SH-SY5Y (cell line): ENCODE measurements at regions not wholly inside any gene's neighbourhood (a gene's known extent, or its start where the extent isn't known, plus 50 kb on each side); places are given as distances from the start of the nearest gene placed in this dataset.

Experiments used
- GATA2 ChIP-seq: IDR thresholded peaks from 2 replicates; pipeline ENCODE4 v1.6.1; 2011; ENCODE audit warnings: mild to moderate bottlenecking, low read depth, low read length
- GATA3 ChIP-seq: IDR thresholded peaks from 2 replicates; pipeline ENCODE4 v1.6.1; 2011; ENCODE audit warnings: low read depth, mild to moderate bottlenecking, low read length, moderate library complexity

- TF ChIP-seq GATA2 = no peak
- no peak for TF ChIP-seq GATA3
These were observed 755.9 kb downstream of the RNF144A start for GRCh38 chr2:7673101-7673500.

DNA sequence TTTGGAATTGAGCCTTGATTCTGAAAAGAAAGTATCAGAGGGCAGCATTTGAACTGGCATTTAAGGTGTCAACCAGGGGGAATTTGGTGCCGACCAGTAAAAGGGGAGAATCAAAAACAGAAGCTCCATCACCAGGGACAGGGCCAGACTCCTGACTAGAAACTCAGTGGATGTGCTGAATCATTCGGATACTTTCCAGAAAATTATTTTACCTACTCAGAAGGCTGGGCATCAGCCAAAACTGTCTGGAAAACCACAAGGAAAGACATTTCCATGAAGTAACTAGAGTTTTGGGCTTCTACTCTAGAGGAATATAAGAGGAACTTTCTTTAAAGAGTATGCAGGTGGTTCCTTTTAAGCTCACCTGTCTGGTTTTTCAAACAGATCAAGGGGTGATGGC lies 756.6 kb downstream of the RNF144A start:
- TF ChIP-seq GATA2 (no peak), GATA3 (no peak)

- TF ChIP-seq GATA3 (no peak), GATA2 (no peak)
These were observed 757.4 kb downstream of the RNF144A start for GRCh38 chr2:7674606-7675005.

DNA sequence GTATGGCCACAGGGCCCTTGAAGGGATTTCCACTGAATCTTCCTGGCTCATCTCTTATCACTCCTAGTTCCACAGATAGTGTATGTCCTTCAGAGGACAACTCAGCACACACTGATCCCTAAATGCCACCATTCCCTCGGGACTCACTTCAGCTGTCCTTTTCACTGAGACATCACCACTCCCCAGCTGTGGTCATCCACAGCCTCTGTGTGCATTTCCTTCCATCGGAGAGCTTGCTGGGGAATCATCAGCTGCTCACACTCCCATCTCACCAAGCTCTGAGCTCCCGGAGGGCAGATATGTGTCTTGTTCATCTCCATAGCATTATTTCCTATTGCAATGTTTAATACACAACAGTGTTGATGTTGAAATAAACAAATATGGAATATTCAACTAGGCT lies 759.5 kb downstream of the RNF144A start:
- no peak for TF ChIP-seq GATA2
- TF ChIP-seq GATA3 = no peak

DNA sequence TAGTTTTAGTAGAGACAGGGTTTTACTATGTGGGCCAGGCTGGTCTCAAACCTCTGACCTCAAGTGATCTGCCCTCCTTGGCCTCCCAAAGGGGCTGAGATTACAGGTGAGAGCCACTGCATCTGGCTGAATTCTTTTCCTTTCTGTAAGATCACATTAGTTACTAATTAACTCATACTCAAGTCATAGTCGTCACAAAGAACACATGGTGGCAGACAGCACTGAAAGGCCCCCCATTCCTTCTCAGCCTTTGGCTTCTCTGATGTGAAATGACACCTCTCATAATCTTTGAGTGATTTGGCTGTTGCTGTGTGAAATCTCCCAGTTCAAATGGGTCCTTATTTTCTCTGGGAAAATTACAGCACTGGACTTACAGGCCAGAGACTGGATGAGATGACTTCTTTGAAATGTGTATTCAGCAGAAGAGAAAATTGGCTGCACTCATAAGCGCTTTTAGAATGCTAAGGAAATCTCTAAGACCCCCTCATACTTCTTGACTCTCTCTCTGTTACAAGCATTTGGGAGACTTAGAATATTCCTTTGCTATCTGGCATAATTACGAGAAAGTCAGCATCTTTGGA lies 764.8 kb downstream of the RNF144A start:
- TF ChIP-seq GATA2 (no peak), GATA3 (no peak)

- TF ChIP-seq GATA3 (no peak), GATA2 (no peak)
These were observed 766.0 kb downstream of the RNF144A start for GRCh38 chr2:7683196-7683595.

DNA sequence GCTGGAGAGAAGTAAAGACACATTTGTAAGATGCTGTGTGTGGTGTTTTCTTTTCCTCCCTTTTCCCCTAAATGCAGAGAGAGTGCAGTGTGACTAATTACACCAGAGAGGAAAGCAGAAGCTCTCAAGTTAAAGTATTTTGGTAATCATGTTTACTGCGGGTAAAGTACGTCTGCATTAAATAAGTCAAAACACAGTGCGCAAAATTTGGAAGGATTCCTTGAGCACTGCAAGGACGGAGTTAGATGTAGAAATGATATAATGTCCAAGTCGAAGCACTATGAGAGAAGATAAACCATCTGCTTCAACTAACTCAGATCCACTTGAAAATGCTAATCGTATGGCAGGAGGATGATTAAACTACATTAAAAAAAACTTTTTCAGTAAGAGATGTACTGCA lies 766.5 kb downstream of the RNF144A start:
- no peak for TF ChIP-seq GATA2
- no peak for TF ChIP-seq GATA3

GRCh38 chr2:7685342-7686015 lies 768.3 kb downstream of the RNF144A start:
- TF ChIP-seq GATA2 (no peak), GATA3 (no peak)

- no peak; the same call in 1 of the 2 replicates for TF ChIP-seq GATA3
- no peak for TF ChIP-seq GATA2
These were observed 768.8 kb downstream of the RNF144A start for GRCh38 chr2:7686016-7686385.

GRCh38 chr2:7691961-7692656 lies 774.9 kb downstream of the RNF144A start:
- TF ChIP-seq GATA3 (no peak), GATA2 (no peak)

DNA sequence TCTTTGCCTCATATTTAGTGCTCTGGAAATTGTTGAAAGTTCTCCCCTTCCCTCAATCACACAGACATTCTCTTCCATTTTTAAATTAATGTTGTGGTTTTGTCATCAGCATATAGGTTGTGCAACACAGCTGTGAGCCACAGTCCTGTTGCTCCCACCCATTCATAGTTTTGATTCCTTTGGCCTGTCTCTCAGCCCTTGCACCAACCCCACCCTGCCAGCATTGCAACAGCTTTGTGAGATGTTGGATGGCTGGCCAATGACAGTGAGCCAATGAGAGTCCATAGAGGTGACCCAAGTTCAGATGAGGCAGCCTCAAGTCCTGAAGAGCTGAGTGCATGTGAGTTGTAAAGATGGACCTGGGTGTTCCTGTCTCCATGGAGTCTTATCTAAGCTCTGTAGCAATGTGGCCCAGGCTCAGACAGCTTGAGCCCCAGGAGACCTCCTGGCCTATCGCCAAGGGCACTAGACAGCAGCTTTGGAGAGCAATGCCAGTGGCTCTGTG lies 775.5 kb downstream of the RNF144A start:
- no peak for TF ChIP-seq GATA2
- no peak for TF ChIP-seq GATA3

- no peak for TF ChIP-seq GATA3
- no peak for TF ChIP-seq GATA2
These were observed 776.2 kb downstream of the RNF144A start for GRCh38 chr2:7693246-7694075.

GRCh38 chr2:7694076-7694985 lies 777.1 kb downstream of the RNF144A start:
- TF ChIP-seq GATA3 (no peak), GATA2 (no peak)

DNA sequence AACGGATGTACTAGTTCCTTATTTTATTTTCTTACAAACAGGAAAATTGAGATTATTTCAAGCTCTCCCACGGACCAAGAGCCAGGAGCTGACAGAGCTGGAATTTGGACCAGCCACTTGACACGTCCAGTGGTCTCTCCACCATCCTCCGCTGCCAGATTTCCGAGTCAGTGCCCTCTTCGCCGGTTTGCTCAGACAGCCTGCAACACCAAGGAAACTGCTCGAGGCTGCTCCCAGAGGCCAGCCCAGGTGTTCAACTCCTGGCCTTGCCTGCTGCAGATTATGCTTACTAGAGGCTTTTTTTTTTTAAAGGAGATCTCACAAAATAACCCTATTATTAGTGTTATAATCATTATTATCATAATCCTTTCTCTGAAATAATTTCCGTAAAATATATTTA lies 779.8 kb downstream of the RNF144A start:
- TF ChIP-seq GATA2 (no peak), GATA3 (no peak)
